Activated T-cell treated with anti-CD3 and anti-CD28 coated beads, Interleukin-2, amount 50 U/mL, for 72 hours (primary cell): ENCODE measurements at regions not wholly inside any gene's neighbourhood (a gene's known extent, or its start where the extent isn't known, plus 50 kb on each side); places are given as distances from the start of the nearest gene placed in this dataset.

Experiments
- ATAC-seq, 2 donors: fragments of 150-1000 bp; cut with Tn5 transposase; replicated peaks in 1 of 2; 2 replicates each; pipeline ENCODE4 v1.10.0; 2021; ENCODE audit warnings: moderate library complexity in 2 of 2, mild to moderate bottlenecking in 1 of 2
- DNase-seq, 2 donors: peaks; one replicate each; pipeline ENCODE4 v3.0.0; 2021 to 2022; ENCODE audit warnings: mixed read lengths in 1 of 2
- H3K27ac Mint-ChIP-seq: one replicate; pipeline ENCODE4 v1.8.0; 2022; ENCODE audit warnings: mild to moderate bottlenecking, moderate library complexity, mixed read lengths
- H3K27me3 Mint-ChIP-seq: one replicate; pipeline ENCODE4 v1.8.0; 2022; ENCODE audit warnings: low read depth, mixed read lengths
- H3K36me3 Mint-ChIP-seq, 2 donors: one replicate each; pipeline ENCODE4 v1.8.0; 2022; ENCODE audit warnings: mixed read lengths in 2 of 2, mild to moderate bottlenecking in 1 of 2; ENCODE audit not compliant: insufficient read depth in 2 of 2
- H3K4me1 Mint-ChIP-seq: one replicate; pipeline ENCODE4 v1.8.0; 2022; ENCODE audit warnings: low read depth, mixed read lengths
- H3K4me3 Mint-ChIP-seq, 2 donors: one replicate each; pipeline ENCODE4 v1.8.0; 2022; ENCODE audit warnings: mild to moderate bottlenecking in 2 of 2, mixed read lengths in 2 of 2, moderate library complexity in 2 of 2
- H3K9me3 Mint-ChIP-seq, 2 donors: one replicate each; pipeline ENCODE4 v1.8.0; 2022; ENCODE audit warnings: mixed read lengths in 2 of 2

GRCh38 chr6:90393232-90393884, 96.7 kb upstream of the BACH2 start:
- ATAC-seq (peak; percentile 14 to 38), DNase-seq (peak; percentile 74 to 80)
- peak overlapping the region; percentile 42 to 49 for H3K4me3 Mint-ChIP-seq
- H3K27ac Mint-ChIP-seq, result peak overlapping the region; percentile 43
- H3K4me1 Mint-ChIP-seq, result peaks cover 88% of the 10 kb centered on the region
- no peaks in the 10 kb centered on the region for H3K9me3 Mint-ChIP-seq
- H3K27me3 Mint-ChIP-seq, result no peaks in the 10 kb centered on the region
- H3K36me3 Mint-ChIP-seq, result no peaks in the 10 kb centered on the region

- ATAC-seq (no peak), DNase-seq (no peak)
- Mint-ChIP-seq H3K27me3 (no peaks in the 10 kb centered on the region), H3K4me3 (no peak overlapping the region), H3K27ac (no peak overlapping the region), H3K4me1 (peaks cover 76% of the 10 kb centered on the region), H3K9me3 (no peaks in the 10 kb centered on the region), H3K36me3 (no peaks in the 10 kb centered on the region)
Measured at GRCh38 chr6:90390379-90390778, 93.7 kb upstream of the BACH2 start.

- peaks cover 74% of the 10 kb centered on the region for H3K4me1 Mint-ChIP-seq
- peak overlapping the region; percentile 92 for H3K27ac Mint-ChIP-seq
- H3K4me3 Mint-ChIP-seq, result peak overlapping the region; percentile 26 to 39
- peak; percentile 61 to 63 for ATAC-seq
- peak in 1 of 2 donors; percentile 54 for DNase-seq
- no peaks in the 10 kb centered on the region for H3K27me3 Mint-ChIP-seq
- no peaks in the 10 kb centered on the region for H3K9me3 Mint-ChIP-seq
- H3K36me3 Mint-ChIP-seq, result no peaks in the 10 kb centered on the region
Measured at GRCh38 chr6:90388395-90388794, 91.8 kb upstream of the BACH2 start.

- H3K4me1 Mint-ChIP-seq, result peaks cover 73% of the 10 kb centered on the region
- H3K36me3 Mint-ChIP-seq, result no peaks in the 10 kb centered on the region
- no peaks in the 10 kb centered on the region for H3K27me3 Mint-ChIP-seq
- ATAC-seq (no peak), DNase-seq (no peak)
- peak overlapping the region; percentile 92 for H3K27ac Mint-ChIP-seq
- no peaks in the 10 kb centered on the region for H3K9me3 Mint-ChIP-seq
- H3K4me3 Mint-ChIP-seq, result peak overlapping the region; percentile 26 to 39
Measured at GRCh38 chr6:90387826-90388225, 91.2 kb upstream of the BACH2 start.

- Mint-ChIP-seq H3K4me3 (no peak overlapping the region), H3K36me3 (no peaks in the 10 kb centered on the region), H3K27me3 (no peaks in the 10 kb centered on the region), H3K9me3 (no peaks in the 10 kb centered on the region), H3K4me1 (peaks cover 73% of the 10 kb centered on the region), H3K27ac (no peak overlapping the region)
- no peak for ATAC-seq
- no peak for DNase-seq
Measured at GRCh38 chr6:90387383-90387775, 90.7 kb upstream of the BACH2 start.

GRCh38 chr6:90386399-90387382, 90.0 kb upstream of the BACH2 start:
- Mint-ChIP-seq H3K4me1 (peaks cover 72% of the 10 kb centered on the region), H3K9me3 (no peaks in the 10 kb centered on the region), H3K36me3 (no peaks in the 10 kb centered on the region), H3K27ac (no peak overlapping the region), H3K4me3 (no peak overlapping the region), H3K27me3 (no peaks in the 10 kb centered on the region)
- DNase-seq (no peak), ATAC-seq (no peak)

GRCh38 chr6:90385759-90386313, 89.2 kb upstream of the BACH2 start:
- peaks cover 70% of the 10 kb centered on the region for H3K4me1 Mint-ChIP-seq
- ATAC-seq (no peak), DNase-seq (no peak)
- H3K9me3 Mint-ChIP-seq, result no peaks in the 10 kb centered on the region
- no peaks in the 10 kb centered on the region for H3K27me3 Mint-ChIP-seq
- no peak overlapping the region for H3K27ac Mint-ChIP-seq
- H3K4me3 Mint-ChIP-seq, result no peak overlapping the region
- no peaks in the 10 kb centered on the region for H3K36me3 Mint-ChIP-seq

GRCh38 chr6:90384720-90385119, 88.1 kb upstream of the BACH2 start:
- H3K4me3 Mint-ChIP-seq, result no peak overlapping the region
- peaks cover 62% of the 10 kb centered on the region for H3K4me1 Mint-ChIP-seq
- ATAC-seq, result no peak

GRCh38 chr6:90383196-90383822, 86.7 kb upstream of the BACH2 start:
- peak in 1 of 2 donors; percentile 26 for DNase-seq
- H3K4me3 Mint-ChIP-seq, result peak overlapping the region; percentile 2 to 82
- peak overlapping the region; percentile 54 for H3K27ac Mint-ChIP-seq
- peak; percentile 95 for ATAC-seq
- H3K27me3 Mint-ChIP-seq, result no peaks in the 10 kb centered on the region
- H3K36me3 Mint-ChIP-seq, result no peaks in the 10 kb centered on the region
- H3K9me3 Mint-ChIP-seq, result no peaks in the 10 kb centered on the region
- H3K4me1 Mint-ChIP-seq, result peaks cover 48% of the 10 kb centered on the region

More at GRCh38 chr6:90384720-90385119, 88.1 kb upstream of the BACH2 start:
- no peaks in the 10 kb centered on the region for H3K27me3 Mint-ChIP-seq
- H3K36me3 Mint-ChIP-seq, result no peaks in the 10 kb centered on the region
- DNase-seq, result no peak
- no peak overlapping the region for H3K27ac Mint-ChIP-seq
- no peaks in the 10 kb centered on the region for H3K9me3 Mint-ChIP-seq

GRCh38 chr6:90382760-90383159, 86.1 kb upstream of the BACH2 start:
- Mint-ChIP-seq H3K4me3 (no peak overlapping the region), H3K4me1 (peaks cover 43% of the 10 kb centered on the region), H3K9me3 (no peaks in the 10 kb centered on the region), H3K36me3 (no peaks in the 10 kb centered on the region), H3K27me3 (no peaks in the 10 kb centered on the region), H3K27ac (peak overlapping the region; percentile 19)
- DNase-seq (no peak), ATAC-seq (no peak)

- no peak for ATAC-seq
- DNase-seq, result no peak
- no peaks in the 10 kb centered on the region for H3K27me3 Mint-ChIP-seq
- no peak overlapping the region for H3K4me3 Mint-ChIP-seq
- no peaks in the 10 kb centered on the region for H3K36me3 Mint-ChIP-seq
- no peaks in the 10 kb centered on the region for H3K9me3 Mint-ChIP-seq
- H3K4me1 Mint-ChIP-seq, result peaks cover 3% of the 10 kb centered on the region
- no peak overlapping the region for H3K27ac Mint-ChIP-seq
Measured at GRCh38 chr6:90375681-90376439, 79.2 kb upstream of the BACH2 start.

GRCh38 chr6:90374201-90374600, 77.6 kb upstream of the BACH2 start:
- ATAC-seq (no peak), DNase-seq (no peak)
- H3K4me1 Mint-ChIP-seq, result peaks cover 19% of the 10 kb centered on the region
- no peaks in the 10 kb centered on the region for H3K27me3 Mint-ChIP-seq
- H3K36me3 Mint-ChIP-seq, result no peaks in the 10 kb centered on the region
- H3K9me3 Mint-ChIP-seq, result no peaks in the 10 kb centered on the region
- H3K27ac Mint-ChIP-seq, result no peak overlapping the region
- no peak overlapping the region for H3K4me3 Mint-ChIP-seq
